Osteocyte (in vitro differentiated cells): ENCODE measurements at regions not wholly inside any gene's neighbourhood (a gene's known extent, or its start where the extent isn't known, plus 50 kb on each side); places are given as distances from the start of the nearest gene placed in this dataset.

Experiments used
- DNase-seq: peaks from one replicate; pipeline ENCODE4 v3.0.0; 2021; ENCODE audit warnings: mixed read lengths; ENCODE audit not compliant: unreplicated experiment; ENCODE audit errors: extremely low spot score
- H3K27ac Mint-ChIP-seq: one replicate; pipeline ENCODE4 v1.8.0; 2021; ENCODE audit warnings: mild to moderate bottlenecking, mixed read lengths; ENCODE audit not compliant: unreplicated experiment
- H3K27me3 Mint-ChIP-seq: one replicate; pipeline ENCODE4 v1.8.0; 2021; ENCODE audit warnings: mixed read lengths; ENCODE audit not compliant: unreplicated experiment
- H3K36me3 Mint-ChIP-seq: one replicate; pipeline ENCODE4 v1.8.0; 2021; ENCODE audit warnings: mixed read lengths; ENCODE audit not compliant: unreplicated experiment
- H3K4me1 Mint-ChIP-seq: one replicate; pipeline ENCODE4 v1.8.0; 2021; ENCODE audit warnings: mixed read lengths; ENCODE audit not compliant: unreplicated experiment
- H3K4me3 Mint-ChIP-seq: one replicate; pipeline ENCODE4 v1.8.0; 2021; ENCODE audit warnings: mild to moderate bottlenecking, moderate library complexity, mixed read lengths; ENCODE audit not compliant: unreplicated experiment
- H3K9me3 Mint-ChIP-seq: one replicate; pipeline ENCODE4 v1.8.0; 2021; ENCODE audit warnings: mixed read lengths; ENCODE audit not compliant: unreplicated experiment
- TF ChIP-seq, protein P1 (sequence below): fragments of 200-600 bp; sonication (generic); IDR thresholded peaks from 2 replicates; pipeline ENCODE4 v1.5.0; 2021; ENCODE audit warnings: antibody characterized with exemption, mild to moderate bottlenecking, moderate library complexity

DNA sequence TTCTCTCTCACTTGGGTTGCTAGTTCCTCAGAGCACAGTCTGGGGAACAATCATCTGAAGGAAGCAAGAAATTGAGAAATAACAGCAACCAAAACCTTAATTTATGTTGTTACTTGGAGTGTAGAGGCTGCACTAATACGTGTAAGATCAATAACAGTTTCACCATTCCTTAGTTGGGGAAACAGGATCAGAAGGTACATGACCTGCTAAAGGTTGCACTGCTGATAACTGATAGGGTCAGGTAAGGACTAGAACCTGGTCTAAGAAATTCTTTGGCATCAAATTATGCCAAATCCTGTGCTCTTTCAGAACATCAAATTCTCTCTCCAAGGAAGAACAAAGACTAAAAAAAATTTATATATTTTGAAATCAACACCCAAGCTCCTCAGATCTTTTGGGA lies 278.6 kb upstream of the C9orf72 start:
- DNase-seq, result no peak
- Mint-ChIP-seq H3K27me3 (peaks cover 6% of the 10 kb centered on the region), H3K36me3 (no peaks in the 10 kb centered on the region), H3K27ac (no peak overlapping the region), H3K9me3 (no peaks in the 10 kb centered on the region), H3K4me1 (no peaks in the 10 kb centered on the region), H3K4me3 (no peak overlapping the region)
- TF ChIP-seq, protein P1, sequence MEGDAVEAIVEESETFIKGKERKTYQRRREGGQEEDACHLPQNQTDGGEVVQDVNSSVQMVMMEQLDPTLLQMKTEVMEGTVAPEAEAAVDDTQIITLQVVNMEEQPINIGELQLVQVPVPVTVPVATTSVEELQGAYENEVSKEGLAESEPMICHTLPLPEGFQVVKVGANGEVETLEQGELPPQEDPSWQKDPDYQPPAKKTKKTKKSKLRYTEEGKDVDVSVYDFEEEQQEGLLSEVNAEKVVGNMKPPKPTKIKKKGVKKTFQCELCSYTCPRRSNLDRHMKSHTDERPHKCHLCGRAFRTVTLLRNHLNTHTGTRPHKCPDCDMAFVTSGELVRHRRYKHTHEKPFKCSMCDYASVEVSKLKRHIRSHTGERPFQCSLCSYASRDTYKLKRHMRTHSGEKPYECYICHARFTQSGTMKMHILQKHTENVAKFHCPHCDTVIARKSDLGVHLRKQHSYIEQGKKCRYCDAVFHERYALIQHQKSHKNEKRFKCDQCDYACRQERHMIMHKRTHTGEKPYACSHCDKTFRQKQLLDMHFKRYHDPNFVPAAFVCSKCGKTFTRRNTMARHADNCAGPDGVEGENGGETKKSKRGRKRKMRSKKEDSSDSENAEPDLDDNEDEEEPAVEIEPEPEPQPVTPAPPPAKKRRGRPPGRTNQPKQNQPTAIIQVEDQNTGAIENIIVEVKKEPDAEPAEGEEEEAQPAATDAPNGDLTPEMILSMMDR, result no peak

DNA sequence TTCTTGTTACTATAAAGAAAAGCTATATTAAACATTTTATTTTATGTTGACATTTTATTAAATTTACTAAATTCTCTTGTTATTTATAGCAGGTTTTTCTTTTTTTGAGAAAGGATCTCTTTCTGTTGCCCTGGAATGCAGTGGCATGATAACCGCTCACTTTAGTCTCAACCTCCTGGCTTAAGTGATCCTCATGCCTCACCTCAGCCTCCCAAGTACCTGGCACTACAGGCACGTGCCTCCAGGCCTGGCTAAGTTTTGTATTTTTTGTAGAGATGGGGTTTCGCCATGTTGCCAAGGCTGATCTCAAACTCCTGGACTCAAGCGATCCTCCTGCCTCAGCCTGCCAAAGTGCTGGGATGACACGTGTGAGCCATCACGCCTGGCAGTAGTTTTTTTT lies 280.2 kb upstream of the C9orf72 start:
- TF ChIP-seq, protein P1, result no peak
- Mint-ChIP-seq H3K27me3 (peaks cover 6% of the 10 kb centered on the region), H3K36me3 (no peaks in the 10 kb centered on the region), H3K4me3 (no peak overlapping the region), H3K27ac (no peak overlapping the region), H3K4me1 (no peaks in the 10 kb centered on the region), H3K9me3 (no peaks in the 10 kb centered on the region)
- DNase-seq, result no peak

DNA sequence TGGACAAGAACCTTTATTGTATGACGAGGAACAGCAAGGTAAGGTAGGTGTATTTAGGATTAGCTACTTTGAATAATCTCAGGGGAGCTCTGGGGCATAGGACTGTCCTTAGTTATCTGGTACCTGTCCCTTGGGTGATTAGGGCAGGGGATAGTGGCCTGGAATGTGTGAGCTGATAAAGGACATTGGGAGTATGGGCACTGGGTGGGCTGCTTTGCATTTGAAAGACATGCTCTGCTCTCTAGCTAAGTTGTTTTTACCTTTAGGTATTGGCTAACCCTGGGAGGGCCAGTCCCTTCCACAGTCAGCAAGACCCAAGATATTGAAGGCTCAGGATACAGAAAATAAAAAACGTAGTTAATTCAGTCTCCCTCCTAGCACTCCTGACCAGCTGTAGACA lies 282.8 kb upstream of the C9orf72 start:
- H3K4me1 Mint-ChIP-seq, result no peaks in the 10 kb centered on the region

DNA sequence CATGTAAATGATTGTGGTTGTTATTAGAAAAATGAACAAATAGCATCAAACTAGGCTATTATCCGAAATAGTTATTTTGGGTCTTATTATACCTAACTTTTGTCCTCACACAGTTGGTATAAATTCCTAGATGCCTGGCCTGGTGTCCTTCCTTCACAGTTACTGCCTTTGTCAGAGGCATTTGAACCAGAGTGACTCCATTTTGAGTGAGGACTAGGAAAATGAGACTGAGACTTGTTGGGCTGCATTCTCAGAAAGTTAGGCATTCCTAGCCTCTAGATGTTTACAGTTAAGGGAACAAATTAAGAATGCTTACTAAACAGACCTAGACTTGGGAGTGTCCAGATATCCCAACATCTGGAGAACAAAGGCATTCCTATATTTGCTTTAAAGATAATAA lies 283.5 kb upstream of the C9orf72 start:
- TF ChIP-seq, protein P1, result no peak
- no peak overlapping the region for H3K4me3 Mint-ChIP-seq
- peaks cover 3% of the 10 kb centered on the region for H3K27me3 Mint-ChIP-seq

More for the DNA sequence above, 282.8 kb upstream of the C9orf72 start:
- Mint-ChIP-seq H3K27ac (no peak overlapping the region), H3K27me3 (peaks cover 5% of the 10 kb centered on the region), H3K4me3 (no peak overlapping the region), H3K36me3 (no peaks in the 10 kb centered on the region), H3K9me3 (no peaks in the 10 kb centered on the region)
- DNase-seq, result no peak
- TF ChIP-seq, protein P1, result no peak

DNA sequence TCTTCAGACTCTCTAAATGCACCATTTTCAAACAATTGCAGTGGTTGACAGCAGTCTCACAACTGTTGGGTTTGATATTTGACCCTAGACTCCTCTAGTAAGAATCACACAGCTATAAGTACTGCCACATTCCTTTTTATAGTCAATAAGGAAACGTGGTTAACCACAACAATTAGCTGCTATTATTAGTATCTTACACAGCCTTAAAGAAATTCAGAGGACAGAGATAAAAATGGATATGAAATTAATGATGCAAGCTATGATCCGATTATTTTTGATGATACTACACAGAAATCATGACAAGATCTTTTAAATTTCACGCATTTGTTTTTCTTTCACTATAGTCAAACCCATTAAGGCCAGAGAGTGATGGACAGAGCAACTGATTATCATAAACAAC lies 288.6 kb upstream of the C9orf72 start:
- peaks cover 2% of the 10 kb centered on the region for H3K4me1 Mint-ChIP-seq
- peaks cover 3% of the 10 kb centered on the region for H3K27me3 Mint-ChIP-seq
- no peaks in the 10 kb centered on the region for H3K9me3 Mint-ChIP-seq
- TF ChIP-seq, protein P1, result no peak
- no peak overlapping the region for H3K27ac Mint-ChIP-seq
- no peaks in the 10 kb centered on the region for H3K36me3 Mint-ChIP-seq
- no peak for DNase-seq
- H3K4me3 Mint-ChIP-seq, result no peak overlapping the region

More for the DNA sequence above, 283.5 kb upstream of the C9orf72 start:
- no peak overlapping the region for H3K27ac Mint-ChIP-seq
- H3K36me3 Mint-ChIP-seq, result no peaks in the 10 kb centered on the region
- no peak for DNase-seq
- no peaks in the 10 kb centered on the region for H3K4me1 Mint-ChIP-seq
- H3K9me3 Mint-ChIP-seq, result no peaks in the 10 kb centered on the region
